ENCODE measurements at regions not wholly inside any gene's neighbourhood (a gene's known extent, or its start where the extent isn't known, plus 50 kb on each side); places are given as distances from the start of the nearest gene placed in this dataset.

GRCh38 chr11:112731538-112731937 lies 229.7 kb upstream of the NCAM1 start:
- Histone ChIP-seq H3K36me3 (ENCODE audit: insufficient read depth, low read length) (no peaks in the 10 kb centered on the region), H3K79me2 (ENCODE audit: low read length) (no peaks in the 10 kb centered on the region), H3K9me3 (ENCODE audit: low read length) (no peaks in the 10 kb centered on the region), H4K20me1 (ENCODE audit: insufficient read depth, low read depth, low read length) (no peaks in the 10 kb centered on the region), H3K4me2 (ENCODE audit: low read depth, low read length, poor library complexity, severe bottlenecking) (no peak overlapping the region), H3K9ac (ENCODE audit: low read length) (no peak overlapping the region), H3K4me1 (ENCODE audit: low read length) (no peaks in the 10 kb centered on the region), H3K4me3 (ENCODE audit: low read length) (no peak overlapping the region), H3K27me3 (ENCODE audit: low read length) (no peaks in the 10 kb centered on the region), H3K27ac (ENCODE audit: low read length) (no peak overlapping the region), H3K9me2 (replicated peaks; ENCODE audit: insufficient read depth, low read length) (no peaks in the 10 kb centered on the region), H2AFZ (ENCODE audit: low read length) (no peak overlapping the region)
- DNase-seq, result no peak

- Histone ChIP-seq H3K9ac (ENCODE audit: low read length) (no peak overlapping the region), H3K9me2 (replicated peaks; ENCODE audit: insufficient read depth, low read length) (no peaks in the 10 kb centered on the region), H3K79me2 (ENCODE audit: low read length) (no peaks in the 10 kb centered on the region), H3K36me3 (ENCODE audit: insufficient read depth, low read length) (no peaks in the 10 kb centered on the region), H3K4me2 (ENCODE audit: low read depth, low read length, poor library complexity, severe bottlenecking) (no peak overlapping the region), H3K9me3 (ENCODE audit: low read length) (no peaks in the 10 kb centered on the region), H3K27ac (ENCODE audit: low read length) (no peak overlapping the region), H4K20me1 (ENCODE audit: insufficient read depth, low read depth, low read length) (no peaks in the 10 kb centered on the region), H3K4me1 (ENCODE audit: low read length) (no peaks in the 10 kb centered on the region), H3K4me3 (ENCODE audit: low read length) (no peak overlapping the region), H3K27me3 (ENCODE audit: low read length) (no peaks in the 10 kb centered on the region), H2AFZ (ENCODE audit: low read length) (no peak overlapping the region)
- no peak for DNase-seq
These were observed 229.2 kb upstream of the NCAM1 start for GRCh38 chr11:112732031-112732430.

- Histone ChIP-seq H3K79me2 (ENCODE audit: low read length) (no peaks in the 10 kb centered on the region), H3K4me2 (ENCODE audit: low read depth, low read length, poor library complexity, severe bottlenecking) (no peak overlapping the region), H3K9ac (ENCODE audit: low read length) (no peak overlapping the region), H3K27me3 (ENCODE audit: low read length) (no peaks in the 10 kb centered on the region), H3K27ac (ENCODE audit: low read length) (no peak overlapping the region), H2AFZ (ENCODE audit: low read length) (no peak overlapping the region), H3K9me3 (ENCODE audit: low read length) (no peaks in the 10 kb centered on the region), H3K9me2 (replicated peaks; ENCODE audit: insufficient read depth, low read length) (no peaks in the 10 kb centered on the region), H3K4me3 (ENCODE audit: low read length) (no peak overlapping the region), H3K4me1 (ENCODE audit: low read length) (no peaks in the 10 kb centered on the region), H4K20me1 (ENCODE audit: insufficient read depth, low read depth, low read length) (no peaks in the 10 kb centered on the region), H3K36me3 (ENCODE audit: insufficient read depth, low read length) (no peaks in the 10 kb centered on the region)
- DNase-seq, result peak; percentile 42
These were observed 227.0 kb upstream of the NCAM1 start for GRCh38 chr11:112734207-112734606.

GRCh38 chr11:112735470-112735869 lies 225.8 kb upstream of the NCAM1 start:
- Histone ChIP-seq H3K9me3 (ENCODE audit: low read length) (no peaks in the 10 kb centered on the region), H2AFZ (ENCODE audit: low read length) (no peak overlapping the region), H4K20me1 (ENCODE audit: insufficient read depth, low read depth, low read length) (no peaks in the 10 kb centered on the region), H3K27ac (ENCODE audit: low read length) (no peak overlapping the region), H3K4me2 (ENCODE audit: low read depth, low read length, poor library complexity, severe bottlenecking) (no peak overlapping the region), H3K36me3 (ENCODE audit: insufficient read depth, low read length) (no peaks in the 10 kb centered on the region), H3K4me1 (ENCODE audit: low read length) (no peaks in the 10 kb centered on the region), H3K9ac (ENCODE audit: low read length) (no peak overlapping the region), H3K9me2 (replicated peaks; ENCODE audit: insufficient read depth, low read length) (no peaks in the 10 kb centered on the region), H3K79me2 (ENCODE audit: low read length) (no peaks in the 10 kb centered on the region), H3K27me3 (ENCODE audit: low read length) (no peaks in the 10 kb centered on the region), H3K4me3 (ENCODE audit: low read length) (no peak overlapping the region)
- no peak for DNase-seq

GRCh38 chr11:112744041-112744440 lies 217.2 kb upstream of the NCAM1 start:
- Histone ChIP-seq H3K79me2 (ENCODE audit: low read length) (no peaks in the 10 kb centered on the region), H3K27me3 (ENCODE audit: low read length) (no peaks in the 10 kb centered on the region), H3K27ac (ENCODE audit: low read length) (no peak overlapping the region), H3K9me3 (ENCODE audit: low read length) (no peaks in the 10 kb centered on the region), H3K4me2 (ENCODE audit: low read depth, low read length, poor library complexity, severe bottlenecking) (no peak overlapping the region), H3K36me3 (ENCODE audit: insufficient read depth, low read length) (no peaks in the 10 kb centered on the region), H4K20me1 (ENCODE audit: insufficient read depth, low read depth, low read length) (no peaks in the 10 kb centered on the region), H3K9me2 (replicated peaks; ENCODE audit: insufficient read depth, low read length) (no peaks in the 10 kb centered on the region), H2AFZ (ENCODE audit: low read length) (no peak overlapping the region), H3K4me1 (ENCODE audit: low read length) (no peaks in the 10 kb centered on the region), H3K9ac (ENCODE audit: low read length) (no peak overlapping the region), H3K4me3 (ENCODE audit: low read length) (no peak overlapping the region)
- no peak for DNase-seq

- no peaks in the 10 kb centered on the region for H3K36me3 ChIP-seq (ENCODE audit: insufficient read depth, low read length)
- H3K9me3 ChIP-seq (ENCODE audit: low read length), result no peaks in the 10 kb centered on the region
- no peaks in the 10 kb centered on the region for H4K20me1 ChIP-seq (ENCODE audit: insufficient read depth, low read depth, low read length)
- no peak for DNase-seq
- H3K4me2 ChIP-seq (ENCODE audit: low read depth, low read length, poor library complexity, severe bottlenecking), result no peak overlapping the region
- H3K9ac ChIP-seq (ENCODE audit: low read length), result no peak overlapping the region
- no peak overlapping the region for H3K4me3 ChIP-seq (ENCODE audit: low read length)
- no peaks in the 10 kb centered on the region for H3K79me2 ChIP-seq (ENCODE audit: low read length)
- H3K27me3 ChIP-seq (ENCODE audit: low read length), result no peaks in the 10 kb centered on the region
- no peaks in the 10 kb centered on the region for H3K9me2 ChIP-seq (replicated peaks; ENCODE audit: insufficient read depth, low read length)
- H3K27ac ChIP-seq (ENCODE audit: low read length), result no peak overlapping the region
- no peak overlapping the region for H2AFZ ChIP-seq (ENCODE audit: low read length)
- no peaks in the 10 kb centered on the region for H3K4me1 ChIP-seq (ENCODE audit: low read length)
These were observed 215.2 kb upstream of the NCAM1 start for GRCh38 chr11:112745973-112746372.

- Histone ChIP-seq H3K27me3 (ENCODE audit: low read length) (no peaks in the 10 kb centered on the region), H3K36me3 (ENCODE audit: insufficient read depth, low read length) (no peaks in the 10 kb centered on the region), H3K9me3 (ENCODE audit: low read length) (no peaks in the 10 kb centered on the region), H3K4me2 (ENCODE audit: low read depth, low read length, poor library complexity, severe bottlenecking) (no peak overlapping the region), H3K9me2 (replicated peaks; ENCODE audit: insufficient read depth, low read length) (no peaks in the 10 kb centered on the region), H2AFZ (ENCODE audit: low read length) (no peak overlapping the region), H3K4me3 (ENCODE audit: low read length) (no peak overlapping the region), H3K79me2 (ENCODE audit: low read length) (no peaks in the 10 kb centered on the region), H3K4me1 (ENCODE audit: low read length) (no peaks in the 10 kb centered on the region), H3K27ac (ENCODE audit: low read length) (no peak overlapping the region), H3K9ac (ENCODE audit: low read length) (no peak overlapping the region), H4K20me1 (ENCODE audit: insufficient read depth, low read depth, low read length) (no peaks in the 10 kb centered on the region)
- DNase-seq, result no peak
These were observed 213.0 kb upstream of the NCAM1 start for GRCh38 chr11:112748252-112748651.

- Histone ChIP-seq H3K27ac (ENCODE audit: low read length) (no peak overlapping the region), H3K27me3 (ENCODE audit: low read length) (no peaks in the 10 kb centered on the region), H2AFZ (ENCODE audit: low read length) (no peak overlapping the region), H3K4me2 (ENCODE audit: low read depth, low read length, poor library complexity, severe bottlenecking) (no peak overlapping the region), H4K20me1 (ENCODE audit: insufficient read depth, low read depth, low read length) (no peaks in the 10 kb centered on the region), H3K9me2 (replicated peaks; ENCODE audit: insufficient read depth, low read length) (no peaks in the 10 kb centered on the region), H3K4me1 (ENCODE audit: low read length) (no peaks in the 10 kb centered on the region), H3K79me2 (ENCODE audit: low read length) (no peaks in the 10 kb centered on the region), H3K9me3 (ENCODE audit: low read length) (no peaks in the 10 kb centered on the region), H3K9ac (ENCODE audit: low read length) (no peak overlapping the region), H3K4me3 (ENCODE audit: low read length) (no peak overlapping the region), H3K36me3 (ENCODE audit: insufficient read depth, low read length) (no peaks in the 10 kb centered on the region)
- DNase-seq, result no peak
These were observed 212.3 kb upstream of the NCAM1 start for GRCh38 chr11:112748713-112749543.

Data from Karpas-422 (cell line).